GM19468 (cell line): ENCODE measurements at regions not wholly inside any gene's neighbourhood (a gene's known extent, or its start where the extent isn't known, plus 50 kb on each side); places are given as distances from the start of the nearest gene placed in this dataset.

Experiments
- ATAC-seq: cut with Tn5 transposase; IDR thresholded peaks from one replicate; pipeline ENCODE4 v1.9.1; 2021; ENCODE audit warnings: mild to moderate bottlenecking, moderate library complexity, moderate number of reproducible peaks; ENCODE audit not compliant: unreplicated experiment; ENCODE audit errors: extremely low read depth

DNA sequence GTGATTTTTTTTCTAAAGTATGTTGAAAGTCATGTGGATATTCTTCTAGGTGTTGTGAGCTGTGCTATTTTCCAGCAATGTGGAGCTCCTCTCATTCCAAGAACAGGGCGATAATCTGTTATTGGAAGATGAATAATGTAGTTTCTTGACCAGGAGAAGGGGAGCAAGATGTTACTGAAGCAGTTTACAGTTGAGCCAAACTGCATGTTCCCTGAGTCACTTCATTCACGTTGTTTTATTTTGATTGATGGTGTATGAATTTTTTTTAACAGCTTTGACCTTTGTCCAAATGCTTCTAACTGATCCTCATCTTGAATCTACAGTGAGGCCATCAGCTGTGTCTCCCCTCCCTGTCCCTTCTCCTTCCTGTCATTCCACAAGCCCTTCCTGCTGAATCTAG, 277.1 kb upstream of the KLF6 start:
- no peak for ATAC-seq

DNA sequence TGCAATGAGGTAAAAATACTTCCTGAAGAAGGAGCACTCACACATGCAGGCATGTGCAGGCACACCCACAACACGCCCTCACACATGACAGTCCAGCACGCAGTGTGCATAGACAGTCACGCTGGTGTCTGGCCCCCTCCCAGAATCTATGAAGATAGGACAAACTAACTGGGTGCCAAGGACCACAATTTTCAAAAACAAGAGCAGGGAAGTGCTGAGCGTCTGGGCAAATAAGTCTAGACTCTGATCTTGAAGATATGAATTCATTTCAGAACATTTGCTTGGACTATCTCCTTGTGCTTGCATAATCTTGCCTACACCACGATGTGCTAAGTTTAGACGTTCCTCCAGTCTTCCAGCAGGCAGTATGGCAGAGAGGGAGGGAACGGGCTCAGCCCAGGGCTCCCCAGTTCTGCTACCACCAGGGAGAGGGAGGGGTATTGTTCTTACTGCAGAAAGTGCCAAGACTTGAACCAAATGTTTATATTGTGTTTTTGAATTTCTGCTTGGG, 276.5 kb upstream of the KLF6 start:
- ATAC-seq: no peak

DNA sequence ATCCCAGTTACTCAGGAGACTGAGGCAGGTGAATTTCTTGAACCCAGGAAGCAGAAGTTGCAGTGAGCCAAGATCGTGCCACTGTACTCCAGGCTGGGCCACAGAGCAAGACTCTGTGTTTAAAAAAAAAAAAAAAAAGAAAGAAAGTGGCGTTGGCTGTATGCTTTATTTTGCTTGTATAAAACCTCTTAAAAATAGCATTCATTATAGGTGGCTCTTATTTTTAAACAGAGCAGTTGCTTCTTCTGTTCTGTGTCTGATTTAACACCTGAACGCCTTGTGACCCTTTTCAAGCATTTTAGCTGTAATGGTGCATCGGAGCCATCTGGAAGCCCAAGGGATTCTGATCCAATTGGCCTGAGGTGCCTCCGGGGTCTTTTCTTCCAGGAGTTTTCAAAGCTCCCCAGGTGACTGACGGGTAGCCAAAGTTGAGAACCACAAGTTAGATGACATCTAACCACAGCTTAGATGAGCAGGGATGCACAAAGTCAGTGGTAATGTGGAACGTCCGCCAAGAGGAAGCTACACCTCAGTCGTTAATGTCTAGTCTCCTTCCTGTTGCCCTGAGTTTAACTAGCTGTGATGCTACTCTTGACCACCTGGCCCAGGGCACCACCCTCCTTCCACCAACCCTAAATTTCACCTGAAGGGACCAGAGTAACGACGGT, 274.6 kb upstream of the KLF6 start:
- no peak for ATAC-seq

DNA sequence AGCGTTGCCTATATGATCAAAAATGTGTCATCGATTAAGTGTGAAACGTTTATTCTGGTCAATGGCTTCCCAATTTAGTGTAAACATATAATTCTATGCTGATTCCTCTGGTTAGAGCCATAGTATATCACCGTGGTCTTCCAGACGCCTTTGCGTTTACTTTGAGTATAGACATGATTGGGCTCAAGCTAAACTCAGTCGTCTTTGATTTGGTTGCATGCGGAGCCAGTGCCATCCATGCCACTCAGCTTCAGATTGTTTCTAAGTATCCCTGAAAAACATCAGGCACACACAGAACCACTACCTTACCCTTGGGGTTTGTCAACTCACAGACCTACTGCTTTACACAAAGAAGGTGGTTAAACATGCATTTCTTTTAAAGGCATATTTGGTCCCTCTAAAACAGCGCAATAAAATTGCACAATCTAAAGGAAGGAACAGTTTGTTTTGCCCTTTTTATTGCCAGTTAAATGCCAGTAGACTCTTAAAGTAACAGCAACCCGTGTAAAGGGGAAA, 273.6 kb upstream of the KLF6 start:
- ATAC-seq: no peak

DNA sequence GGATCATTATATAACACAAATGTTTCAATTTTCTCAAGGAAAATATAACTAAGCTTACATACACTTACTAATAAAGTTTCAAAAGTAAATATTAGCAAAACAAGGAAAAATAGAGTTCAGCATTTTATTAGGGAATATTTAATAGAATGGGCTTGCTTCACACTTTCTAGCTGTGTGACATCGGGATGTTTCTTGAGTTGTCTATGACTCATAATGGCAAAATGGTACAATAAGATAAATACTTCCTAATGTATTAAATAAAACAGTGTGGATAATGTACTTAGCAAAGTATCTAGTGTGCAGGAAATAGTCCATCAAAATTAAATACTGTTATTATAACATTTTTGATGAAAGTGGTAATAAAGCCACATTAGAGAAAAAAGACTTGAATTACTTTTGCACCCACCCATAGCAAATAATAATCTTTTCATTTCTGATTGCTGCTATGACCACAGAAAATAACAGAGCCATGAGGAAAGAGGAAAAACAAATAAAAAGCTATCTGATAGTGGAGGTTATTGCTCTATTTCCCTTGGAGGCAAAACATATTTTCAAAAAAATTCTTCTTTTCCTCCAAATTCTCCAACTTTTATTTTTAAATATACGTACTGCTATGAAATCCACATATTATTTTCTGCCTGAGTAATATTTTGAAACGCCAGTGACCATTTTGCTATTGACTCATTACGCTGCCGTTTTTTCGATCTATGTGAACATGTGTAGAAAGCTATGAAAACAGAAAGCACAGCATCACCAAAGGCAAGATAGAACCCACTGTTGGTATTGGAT, 272.9 kb upstream of the KLF6 start:
- ATAC-seq: no peak

DNA sequence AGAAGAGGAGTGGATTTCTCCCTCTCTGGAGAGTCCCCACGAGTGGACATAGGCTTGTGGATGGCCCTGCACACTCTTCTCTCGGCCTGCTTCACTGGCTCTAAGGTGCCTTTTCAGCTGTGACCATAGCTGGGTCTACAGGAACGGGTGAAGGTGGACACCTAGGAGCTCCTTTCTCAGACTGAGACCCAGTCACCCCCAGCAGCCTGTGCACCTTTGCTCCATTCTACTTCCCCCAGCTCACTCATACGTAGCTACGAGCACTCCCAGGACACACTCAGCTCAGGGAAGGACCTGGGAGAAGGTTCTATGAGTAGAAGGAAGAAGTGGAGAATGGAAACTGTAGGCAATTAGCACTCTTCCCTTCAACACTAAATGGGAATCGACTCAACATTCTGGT, 272.0 kb upstream of the KLF6 start:
- no peak for ATAC-seq

DNA sequence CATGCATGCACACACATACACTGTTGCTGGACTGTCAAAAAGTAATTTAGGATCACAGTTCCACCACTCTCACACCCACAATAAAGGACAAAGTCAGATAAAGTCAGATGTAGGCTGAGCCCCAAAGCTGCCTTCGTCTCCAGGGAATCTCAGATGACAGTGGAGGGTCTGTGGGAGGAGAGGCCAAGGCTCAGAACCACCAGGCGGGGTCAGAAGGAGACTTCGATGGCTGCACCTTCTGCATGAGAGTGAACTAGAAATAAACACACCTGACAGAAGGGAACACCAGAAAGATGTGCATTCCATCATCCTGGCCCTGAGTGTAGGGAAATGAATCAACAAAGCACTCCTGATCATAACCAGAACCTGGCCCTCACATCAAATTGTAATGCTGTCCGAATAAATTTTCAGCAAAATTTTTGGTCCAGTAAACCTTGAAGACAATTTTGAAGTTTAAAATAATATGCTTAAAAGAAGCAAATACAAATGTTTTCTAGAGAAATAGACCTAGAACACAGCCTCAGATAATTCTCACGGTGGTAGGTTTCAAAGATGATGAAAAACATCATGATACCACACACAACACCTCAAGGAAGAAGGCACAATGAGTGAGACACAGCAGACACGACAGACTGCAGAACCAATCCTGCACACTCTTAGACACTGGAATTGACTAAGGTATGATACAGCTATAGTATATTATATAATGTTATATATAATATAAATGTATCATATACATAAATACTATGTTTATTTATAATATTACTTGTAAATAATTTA, 269.8 kb upstream of the KLF6 start:
- ATAC-seq: no peak

DNA sequence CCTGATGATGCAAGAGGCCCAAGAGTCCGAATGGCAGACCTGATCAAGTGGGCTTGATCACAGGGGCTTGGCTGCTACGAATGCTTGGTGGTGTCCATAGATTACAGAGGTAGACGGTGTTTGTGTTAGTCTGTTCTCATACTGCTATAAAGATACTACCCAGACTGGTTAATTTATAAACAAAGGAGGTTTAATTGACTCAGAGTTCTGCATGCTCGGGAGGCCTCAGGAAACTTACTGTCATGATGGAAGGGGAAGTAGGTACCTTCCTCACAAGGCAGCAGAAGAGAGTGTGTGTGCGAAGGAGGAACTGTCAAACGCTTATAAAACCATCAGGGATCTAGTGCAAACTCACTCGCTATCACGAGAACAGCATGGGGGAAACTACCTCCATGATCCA, 268.9 kb upstream of the KLF6 start:
- ATAC-seq: no peak

DNA sequence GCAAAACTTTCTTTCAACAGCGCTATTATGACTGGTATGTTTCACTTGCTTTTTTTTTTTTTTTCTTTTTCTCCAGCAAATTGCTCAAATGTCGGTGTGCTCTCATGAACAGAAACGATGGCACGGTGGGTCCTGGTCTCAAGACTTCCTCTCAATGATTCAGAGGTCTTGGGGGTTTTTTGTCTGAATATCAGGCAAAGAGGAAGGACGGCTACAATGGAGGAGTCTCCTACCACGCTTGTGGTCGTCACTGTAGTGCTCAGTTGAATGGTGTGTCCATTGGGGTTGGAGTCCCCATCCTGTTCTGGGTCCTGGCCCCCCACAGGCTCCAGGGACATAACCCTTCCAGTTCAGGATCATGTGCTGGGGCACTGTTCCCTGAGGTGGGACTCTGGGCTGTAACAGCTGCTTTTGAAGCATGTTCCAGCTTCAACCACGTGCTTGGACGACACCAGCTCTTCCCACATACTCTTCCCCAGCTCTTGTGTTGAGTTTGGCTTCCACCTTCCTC, 266.7 kb upstream of the KLF6 start:
- ATAC-seq: no peak

DNA sequence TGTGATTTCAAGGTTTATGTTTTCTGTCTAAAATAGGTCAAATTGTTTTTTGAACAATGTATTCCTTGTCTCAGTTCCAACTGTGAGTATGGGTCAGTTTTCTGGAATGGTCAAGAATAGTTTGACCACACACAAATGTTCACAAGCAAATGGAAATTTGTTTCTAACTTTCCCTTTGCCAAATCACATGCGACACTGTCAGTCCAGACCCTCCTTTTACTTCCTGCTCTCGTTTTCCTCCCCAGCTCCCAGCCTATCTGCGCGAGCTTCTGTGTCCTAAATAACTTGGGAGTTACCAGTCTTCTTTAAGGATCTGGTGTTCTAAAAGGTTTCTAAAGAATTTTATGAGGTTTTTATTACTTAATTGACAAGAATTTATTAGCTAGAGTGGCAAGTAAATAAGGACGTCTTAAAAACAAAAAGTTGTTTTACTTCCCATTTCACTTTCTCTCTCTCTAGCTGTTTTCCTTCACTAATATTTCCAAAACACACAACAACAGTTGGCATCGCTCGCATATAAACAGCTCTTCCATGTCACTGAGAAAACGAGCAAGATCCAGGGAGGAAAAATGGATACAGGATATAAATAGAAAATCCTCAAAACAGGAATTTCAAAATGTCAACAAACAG, 266.1 kb upstream of the KLF6 start:
- ATAC-seq: no peak

DNA sequence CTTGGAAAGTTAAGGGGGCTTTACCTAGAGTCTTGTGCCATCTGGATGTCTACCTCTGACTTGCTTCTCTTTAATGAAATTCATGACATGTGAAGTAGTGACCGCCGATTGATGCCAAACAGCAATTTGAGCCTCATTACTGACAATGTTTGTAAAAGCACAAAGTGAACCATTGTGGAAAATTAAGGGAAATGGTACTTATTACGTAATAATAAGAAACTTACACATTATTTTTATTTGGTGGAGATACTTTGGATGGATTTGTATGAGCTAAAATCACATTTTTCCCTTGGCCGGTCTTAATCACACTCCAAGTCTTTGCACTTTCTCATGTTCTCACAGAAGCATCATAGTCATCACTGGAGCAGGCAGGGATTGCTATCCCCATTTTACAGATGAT, 265.1 kb upstream of the KLF6 start:
- ATAC-seq: no peak

DNA sequence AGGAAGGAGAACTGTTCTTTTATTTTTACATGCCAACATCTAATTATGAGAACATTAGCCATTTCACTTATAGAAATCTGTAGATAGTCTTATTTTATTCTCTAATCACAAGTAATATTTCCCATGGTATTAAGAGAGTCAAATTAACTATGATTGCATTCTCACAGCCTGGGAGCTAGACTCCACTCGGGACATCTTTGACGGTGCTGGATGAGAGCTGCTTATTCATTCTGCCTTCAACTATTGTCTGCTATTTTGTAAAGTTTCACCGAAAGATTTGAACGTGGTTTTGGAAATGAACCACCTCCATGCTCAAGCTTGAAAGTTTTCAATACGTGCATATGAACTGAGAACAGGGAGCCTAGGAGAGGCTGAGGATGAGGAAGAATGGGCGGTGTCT, 264.3 kb upstream of the KLF6 start:
- ATAC-seq: no peak

DNA sequence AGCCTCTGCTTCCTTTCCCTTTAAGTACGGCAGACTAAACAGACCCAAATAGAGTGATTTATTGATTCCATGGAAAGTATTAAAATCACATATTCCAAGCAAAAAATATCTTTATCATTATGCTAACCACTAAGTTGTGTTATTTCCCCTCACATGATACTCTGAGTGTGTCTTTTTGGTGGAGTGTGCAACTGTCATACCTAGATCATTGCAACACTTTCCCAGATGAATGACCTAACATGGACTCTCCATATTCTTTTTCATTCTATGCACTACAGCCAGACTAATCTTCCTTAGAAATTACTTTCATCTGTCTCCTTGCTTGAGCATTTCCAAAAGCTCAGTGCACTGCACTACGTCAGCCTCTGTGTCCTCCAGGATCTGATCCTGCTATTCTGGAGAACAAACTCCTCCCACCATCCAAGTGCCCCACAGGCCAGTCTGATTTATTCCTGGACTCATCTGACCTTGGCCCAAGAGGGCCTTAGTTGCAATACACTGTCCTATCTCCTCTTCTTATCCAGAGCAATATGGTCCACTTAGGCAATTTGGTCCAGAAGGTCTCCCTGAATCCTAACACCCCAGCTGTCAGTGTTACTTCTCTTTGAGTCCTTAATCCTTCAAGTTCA, 263.3 kb upstream of the KLF6 start:
- no peak for ATAC-seq

DNA sequence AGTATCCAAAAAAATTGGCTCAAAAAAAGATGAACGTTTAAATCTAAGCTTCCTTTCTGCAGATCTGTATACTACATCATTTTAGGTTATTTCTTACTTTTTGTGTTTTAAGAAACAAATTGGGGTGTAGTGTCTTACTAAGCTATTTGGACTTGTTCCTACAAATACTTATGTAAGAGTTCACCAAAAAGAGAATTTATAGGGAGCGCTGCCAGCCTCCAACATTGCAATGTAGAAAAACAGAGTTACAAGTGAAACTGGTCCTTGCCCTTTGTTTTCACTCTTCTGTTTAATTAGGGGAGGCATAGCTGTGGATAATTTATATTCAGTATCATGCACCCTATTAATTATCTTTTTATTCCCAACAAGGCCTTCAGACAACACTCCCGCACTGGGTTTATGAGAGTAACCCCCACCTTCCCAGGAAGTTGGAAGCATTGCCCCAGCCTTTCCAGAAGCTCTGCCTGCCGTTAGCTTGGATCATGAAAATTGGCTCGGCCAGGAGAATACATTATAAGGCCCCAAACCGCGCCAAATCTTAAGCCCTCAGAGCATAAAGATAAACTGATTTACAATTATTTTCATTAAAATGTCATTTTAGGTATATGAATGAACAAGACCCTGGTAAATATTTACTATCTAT, 261.8 kb upstream of the KLF6 start:
- ATAC-seq: no peak

DNA sequence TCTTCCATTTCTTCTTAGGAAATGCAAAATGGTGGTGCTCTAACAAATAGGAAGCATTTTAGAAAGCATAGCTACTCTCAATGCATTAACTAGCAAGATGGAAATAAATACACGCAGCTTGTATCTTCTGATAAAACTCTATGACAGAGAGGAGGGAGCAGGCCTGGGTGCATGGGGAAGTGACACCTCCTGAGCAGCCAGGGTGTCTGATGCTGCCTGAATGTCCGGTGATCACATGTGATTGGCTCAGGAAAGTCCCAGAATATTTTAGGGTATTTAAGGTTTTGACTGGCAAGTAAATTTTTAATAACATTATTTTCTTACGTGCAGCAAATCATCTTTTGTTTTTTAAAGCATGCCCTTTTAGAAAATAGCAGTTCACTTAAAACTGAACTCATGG, 261.0 kb upstream of the KLF6 start:
- no peak for ATAC-seq

DNA sequence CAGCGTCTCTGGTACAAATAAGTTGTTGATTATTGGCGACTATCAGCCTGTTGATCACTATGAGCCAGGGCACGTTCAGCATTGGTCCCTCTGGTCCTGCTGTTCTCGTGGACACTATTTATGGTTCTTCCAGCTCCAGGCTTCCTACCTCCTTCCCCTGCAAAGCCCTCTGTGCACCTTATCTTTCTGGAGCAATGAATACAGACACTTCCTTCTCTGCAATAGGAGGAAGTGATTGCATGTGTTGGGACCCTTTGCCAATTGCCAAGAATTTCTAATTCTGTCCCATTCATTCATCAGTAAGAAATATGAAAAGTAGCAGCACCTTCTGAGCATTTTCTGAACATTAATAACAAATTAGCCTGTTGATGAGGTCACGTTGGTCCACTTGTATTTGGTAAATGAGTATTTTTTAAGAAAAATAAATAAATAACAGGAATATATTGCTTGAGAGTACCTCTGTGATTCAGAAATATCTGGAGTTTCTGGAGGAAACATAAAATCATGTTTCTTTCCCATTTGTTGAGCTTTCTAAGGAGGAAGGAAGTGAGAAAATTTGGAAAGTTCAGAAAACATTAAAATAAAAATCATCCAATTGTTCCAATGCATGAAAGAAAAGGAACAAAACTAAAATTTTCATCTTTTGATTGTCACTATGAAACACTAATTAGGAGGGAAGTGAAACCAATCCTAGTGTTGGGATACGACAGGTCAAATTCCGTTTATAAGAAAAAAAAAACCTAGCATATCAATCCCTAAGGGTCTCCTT, 259.1 kb upstream of the KLF6 start:
- ATAC-seq: no peak

DNA sequence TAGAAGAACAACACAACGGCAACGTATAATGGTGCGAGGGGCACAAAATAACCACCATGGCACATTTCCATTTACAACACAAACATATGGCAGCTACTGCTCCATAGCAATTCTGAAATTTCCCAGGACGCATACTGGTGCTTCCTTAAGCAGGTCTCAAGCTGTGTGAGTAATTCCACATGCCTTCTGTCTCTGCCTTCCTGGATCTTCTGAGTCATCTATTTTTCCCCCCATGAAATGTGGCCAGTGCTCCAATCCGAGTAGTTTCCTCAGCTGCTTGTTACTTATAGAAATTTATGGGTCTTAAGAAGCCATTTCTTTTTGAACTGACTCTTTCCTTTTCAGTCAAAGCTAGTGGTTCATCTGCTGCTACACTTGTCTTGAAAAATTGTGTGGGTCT, 256.6 kb upstream of the KLF6 start:
- no peak for ATAC-seq

DNA sequence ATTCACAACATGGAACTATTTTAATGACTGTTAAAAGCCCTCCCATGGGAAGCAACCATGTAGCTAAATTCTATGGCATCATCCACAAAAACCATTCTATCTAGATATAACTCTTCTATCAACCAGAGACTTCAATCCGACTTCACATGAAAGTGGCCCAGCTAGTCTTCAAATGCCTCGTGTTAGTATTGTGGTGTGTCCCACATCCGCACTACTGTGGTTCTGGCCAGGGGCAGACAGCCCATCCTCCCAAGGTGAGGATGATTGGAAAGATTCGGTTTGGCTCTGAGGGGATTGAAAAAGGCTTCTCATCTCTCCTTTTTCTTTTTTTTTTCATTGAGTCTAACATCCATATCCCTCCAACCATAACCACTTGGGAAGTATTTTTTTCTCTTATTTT, 253.0 kb upstream of the KLF6 start:
- no peak for ATAC-seq

DNA sequence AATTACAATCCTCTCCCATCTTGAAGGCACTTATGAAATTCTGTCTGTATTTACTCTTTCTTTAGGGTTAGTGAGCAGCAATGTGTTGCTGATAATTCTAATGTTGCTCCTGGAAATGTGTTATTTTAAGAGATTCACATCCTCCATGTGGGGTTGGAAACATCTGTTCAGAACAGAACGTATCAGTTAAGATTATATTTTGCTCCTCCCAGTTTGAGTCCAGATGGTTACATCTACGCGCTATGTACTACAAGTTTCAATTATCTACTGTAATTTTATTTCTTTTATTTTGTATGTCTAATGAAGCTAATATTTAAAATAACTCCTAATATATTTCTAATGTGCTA, 250.6 kb upstream of the KLF6 start:
- no peak for ATAC-seq
